ENCODE measurements at regions not wholly inside any gene's neighbourhood (a gene's known extent, or its start where the extent isn't known, plus 50 kb on each side); places are given as distances from the start of the nearest gene placed in this dataset.
"Not testable (repeated sequence)": the region's sequence is repeated elsewhere in the genome, so short reads cannot be mapped to it uniquely, and the experiment has no call there.

- no peaks in the 10 kb centered on the region for H3K79me2 ChIP-seq (ENCODE audit: low read length)
- no peaks in the 10 kb centered on the region for H3K36me3 ChIP-seq (ENCODE audit: low read depth, low read length)
- no peak overlapping the region for H3K4me2 ChIP-seq (ENCODE audit: low read length)
- H3K27me3 ChIP-seq (ENCODE audit: low read length) = peaks cover 42% of the 10 kb centered on the region
- DNase-seq (no peak), ATAC-seq (no peak)
- BruUV-seq (replicated peaks) = no TSS peak
- intact Hi-C loops (cut with micrococcal nuclease) = no loop called here
- H3K9ac ChIP-seq (ENCODE audit: low read length) = no peak overlapping the region
- POLR2A ChIA-PET (ENCODE audit: unreplicated experiment) = interaction anchor here (0.6 kb wide), 1 partner anchor 763 kb away, joined by 4 read pairs; the partner anchor contains the start of gene EFHD1
- H3K9me2 ChIP-seq (replicated peaks; ENCODE audit: low read length) = no peaks in the 10 kb centered on the region
- CTCF ChIA-PET = no interaction called here
- TF ChIP-seq EZH2phosphoT487 (IDR thresholded peaks at IDR 0.05; ENCODE audit: borderline replicate concordance, low read length) (no peak), EZH2 (IDR thresholded peaks at IDR 0.05; ENCODE audit: low read length, unreplicated experiment) (no peak), CTCF (conservative IDR thresholded peaks at IDR 0.05; ENCODE audit: low read depth, low read length) (no peak)
- H3K4me3 ChIP-seq (ENCODE audit: low read length) = no peak overlapping the region
- no peaks in the 10 kb centered on the region for H3K4me1 ChIP-seq (ENCODE audit: insufficient read depth, low read length)
- no peaks in the 10 kb centered on the region for H3F3A ChIP-seq (ENCODE audit: low read length, unreplicated experiment)
- H3K9me3 ChIP-seq (ENCODE audit: low read length) = peaks cover 7% of the 10 kb centered on the region; the same call in 1 of the 2 replicates
- no peak overlapping the region for H2AFZ ChIP-seq (ENCODE audit: low read length)
- no peak overlapping the region for H3K27ac ChIP-seq (ENCODE audit: low read length)
- H4K20me1 ChIP-seq (ENCODE audit: low read length) = no peaks in the 10 kb centered on the region
Observed at GRCh38 chr2:231869704-231870103, 56.5 kb downstream of the NPPC start.

- BruUV-seq (replicated peaks); CTCF ChIA-PET: not testable (repeated sequence)
Observed at GRCh38 chr2:231869016-231869415, 57.2 kb downstream of the NPPC start.

GRCh38 chr2:231866450-231866849 lies 59.7 kb downstream of the NPPC start:
- DNase-seq (no peak), ATAC-seq (no peak)
- H3K27ac ChIP-seq (ENCODE audit: low read length) = no peak overlapping the region
- no peaks in the 10 kb centered on the region for H3F3A ChIP-seq (ENCODE audit: low read length, unreplicated experiment)
- H3K9me3 ChIP-seq (ENCODE audit: low read length) = peaks cover 7% of the 10 kb centered on the region; the same call in 1 of the 2 replicates
- no peaks in the 10 kb centered on the region for H3K9me2 ChIP-seq (replicated peaks; ENCODE audit: low read length)
- H3K4me3 ChIP-seq (ENCODE audit: low read length) = no peak overlapping the region
- H4K20me1 ChIP-seq (ENCODE audit: low read length) = no peaks in the 10 kb centered on the region
- H3K9ac ChIP-seq (ENCODE audit: low read length) = no peak overlapping the region
- H3K36me3 ChIP-seq (ENCODE audit: low read depth, low read length) = no peaks in the 10 kb centered on the region
- peaks cover 54% of the 10 kb centered on the region for H3K27me3 ChIP-seq (ENCODE audit: low read length)
- intact Hi-C loops (cut with micrococcal nuclease) = no loop called here
- ChIA-PET CTCF (no interaction called here), POLR2A (ENCODE audit: unreplicated experiment) (no interaction called here)
- no peak overlapping the region for H3K4me2 ChIP-seq (ENCODE audit: low read length)
- H3K79me2 ChIP-seq (ENCODE audit: low read length) = no peaks in the 10 kb centered on the region
- no peaks in the 10 kb centered on the region for H3K4me1 ChIP-seq (ENCODE audit: insufficient read depth, low read length)
- BruUV-seq (replicated peaks) = no TSS peak
- TF ChIP-seq CTCF (conservative IDR thresholded peaks at IDR 0.05; ENCODE audit: low read depth, low read length) (no peak), EZH2 (IDR thresholded peaks at IDR 0.05; ENCODE audit: low read length, unreplicated experiment) (no peak), EZH2phosphoT487 (IDR thresholded peaks at IDR 0.05; ENCODE audit: borderline replicate concordance, low read length) (no peak)
- no peak overlapping the region for H2AFZ ChIP-seq (ENCODE audit: low read length)

More at GRCh38 chr2:231869016-231869415, 57.2 kb downstream of the NPPC start:
- H3K9me3 ChIP-seq (ENCODE audit: low read length); H2AFZ ChIP-seq (ENCODE audit: low read length); H3K79me2 ChIP-seq (ENCODE audit: low read length); H3F3A ChIP-seq (ENCODE audit: low read length, unreplicated experiment); ATAC-seq; H3K4me1 ChIP-seq (ENCODE audit: insufficient read depth, low read length); H3K27ac ChIP-seq (ENCODE audit: low read length); H3K9ac ChIP-seq (ENCODE audit: low read length); H4K20me1 ChIP-seq (ENCODE audit: low read length); H3K4me2 ChIP-seq (ENCODE audit: low read length); intact Hi-C loops (cut with micrococcal nuclease); H3K36me3 ChIP-seq (ENCODE audit: low read depth, low read length); H3K4me3 ChIP-seq (ENCODE audit: low read length); DNase-seq; H3K9me2 ChIP-seq (replicated peaks; ENCODE audit: low read length): not testable (repeated sequence)
- POLR2A ChIA-PET (ENCODE audit: unreplicated experiment) = interaction anchor here (0.6 kb wide), 1 partner anchor 764 kb away, joined by 4 read pairs; the partner anchor contains the start of gene EFHD1
- H3K27me3 ChIP-seq (ENCODE audit: low read length) = peaks cover 45% of the 10 kb centered on the region
